A549 (cell line): ENCODE measurements at regions not wholly inside any gene's neighbourhood (a gene's known extent, or its start where the extent isn't known, plus 50 kb on each side); places are given as distances from the start of the nearest gene placed in this dataset.
A peak's percentile ranks its signal among the peaks of the same experiment; 100 is the strongest.

Experiments used
- ATAC-seq, 2 experiments: fragments of 200-7000 bp in 1 of 2; fragments of >200 bp in 1 of 2; cut with Nextera tagmentation in 1 of 2; cut with Tn5 transposase in 1 of 2; 3 replicates each; pipeline versions ENCODE4 v1.8.0 to v1.9.1; 2018 to 2020; ENCODE audit warnings: mild to moderate bottlenecking in 1 of 2, moderate library complexity in 1 of 2
- CTCF ChIA-PET: fragments of 300-600 bp; sonication (Branson Sonifier 250); formaldehyde crosslinking; extraction: SDS; loops from one replicate; lab custom pipeline; 2021; ENCODE audit warnings: antibody characterized with exemption, inconsistent platforms; lab: Yijun Ruan, JAX
- POLR2A ChIA-PET: fragments of 350-600 bp; formaldehyde crosslinking; extraction: SDS; loops from one replicate; lab custom pipeline; 2021; ENCODE audit warnings: antibody characterized with exemption, inconsistent platforms; lab: Yijun Ruan, JAX
- DNase-seq, 2 experiments: peaks; one replicate each; pipeline versions ENCODE4 v3.0.0 to v3.0.0-alpha.2; 2011 to 2016; ENCODE audit warnings: low read depth in 1 of 2, low spot score in 1 of 2
- FAIRE-seq: peaks from 2 replicates; lab custom pipeline; 2011; peaks lifted over from hg19 to GRCh38; lab: Jason Lieb, UNC
- H3K27ac ChIP-seq, 2 experiments: fragments of >200 bp; sonication (Bioruptor Twin); formaldehyde crosslinking; 3 replicates each; pipeline ENCODE4 v1.5.1; 2016 to 2017
- H3K4me1 ChIP-seq: fragments of >200 bp; sonication (Bioruptor Twin); formaldehyde crosslinking; 3 replicates; pipeline ENCODE4 v1.6.1; 2016
- H3K4me2 ChIP-seq: fragments of >200 bp; sonication (Bioruptor Twin); formaldehyde crosslinking; 3 replicates; pipeline ENCODE4 v1.6.1; 2016
- H3K4me3 ChIP-seq: fragments of >200 bp; sonication (Bioruptor Twin); formaldehyde crosslinking; 3 replicates; pipeline ENCODE4 v1.5.1; 2016
- H3K9me3 ChIP-seq: fragments of >200 bp; sonication (Bioruptor Twin); formaldehyde crosslinking; 3 replicates; pipeline ENCODE4 v1.6.1; 2016
- ATOH8 ChIP-seq: fragments of 250-450 bp; sonication (Bioruptor Pico); IDR thresholded peaks from 2 replicates; pipeline ENCODE4 v1.5.0; 2020; ENCODE audit warnings: low read depth, mild to moderate bottlenecking, moderate library complexity
- CBX8 ChIP-seq: fragments of 200-600 bp; sonication (generic); IDR thresholded peaks from 2 replicates; pipeline ENCODE4 v1.6.1; 2016
- CHD4 ChIP-seq: fragments of 200-600 bp; sonication (generic); IDR thresholded peaks from 2 replicates; pipeline ENCODE4 v1.6.1; 2016; ENCODE audit warnings: antibody characterized with exemption, mild to moderate bottlenecking, borderline replicate concordance
- CTCF ChIP-seq: fragments of >200 bp; sonication (Bioruptor Twin); formaldehyde crosslinking; IDR thresholded peaks from 3 replicates; pipeline ENCODE4 v1.5.1; 2016
- EP300 ChIP-seq, 2 experiments: fragments of >200 bp; sonication (Bioruptor Twin); formaldehyde crosslinking; IDR thresholded peaks; 2 replicates in 1 of 2; 3 replicates in 1 of 2; pipeline ENCODE4 v1.6.1; 2016 to 2017
- FOSL2 ChIP-seq, 2 experiments: fragments of 450-650 bp in 1 of 2; fragments of >200 bp in 1 of 2; sonication (Bioruptor Twin) in 1 of 2; formaldehyde crosslinking; IDR thresholded peaks; 2 replicates each; pipeline versions ENCODE4 v1.5.0 to v1.6.1; 2016 to 2020; ENCODE audit warnings: mild to moderate bottlenecking in 1 of 2, moderate library complexity in 1 of 2
- HEYL ChIP-seq: fragments of 250-450 bp; sonication (Bioruptor Pico); IDR thresholded peaks from 2 replicates; pipeline ENCODE4 v1.8.0; 2021; ENCODE audit warnings: mild to moderate bottlenecking, moderate library complexity
- HMGXB4 ChIP-seq: fragments of 250-450 bp; sonication (Bioruptor Pico); IDR thresholded peaks from 2 replicates; pipeline ENCODE4 v1.5.0; 2021; ENCODE audit warnings: mild to moderate bottlenecking, moderate library complexity, borderline replicate concordance
- HOXA7 ChIP-seq: fragments of 250-450 bp; sonication (Bioruptor Pico); IDR thresholded peaks from 2 replicates; pipeline ENCODE4 v1.5.0; 2020; ENCODE audit warnings: mild to moderate bottlenecking, moderate library complexity
- HOXB5 ChIP-seq: fragments of 250-450 bp; sonication (Bioruptor Pico); IDR thresholded peaks from 2 replicates; pipeline ENCODE4 v1.5.0; 2020; ENCODE audit warnings: mild to moderate bottlenecking, moderate library complexity
- JUN ChIP-seq, 2 experiments: fragments of >200 bp; sonication (Bioruptor Twin); formaldehyde crosslinking; IDR thresholded peaks; 2 replicates in 1 of 2; 3 replicates in 1 of 2; pipeline ENCODE4 v1.6.1; 2016 to 2017
- MAFK ChIP-seq: fragments of 450-650 bp; IDR thresholded peaks from 2 replicates; pipeline ENCODE4 v1.6.1; 2014; ENCODE audit not compliant: partially characterized antibody
- MAX ChIP-seq: IDR thresholded peaks from 2 replicates; pipeline ENCODE4 v1.6.1; 2012
- MAZ ChIP-seq: fragments of 150-350 bp; IDR thresholded peaks from 2 replicates; pipeline ENCODE4 v1.6.1; 2014; ENCODE audit warnings: antibody characterized with exemption, low read depth, low read length, borderline replicate concordance
- NFE2L2 ChIP-seq: fragments of 150-350 bp; conservative IDR thresholded peaks from 2 replicates; pipeline ENCODE4 v1.6.1; 2014; ENCODE audit warnings: low read length
- NR3C1 ChIP-seq: fragments of >200 bp; sonication (Bioruptor Twin); formaldehyde crosslinking; IDR thresholded peaks from 3 replicates; pipeline ENCODE4 v1.6.1; 2017
- RAD21 ChIP-seq, 2 experiments: fragments of >200 bp in 1 of 2; sonication (Bioruptor Twin) in 1 of 2; formaldehyde crosslinking in 1 of 2; IDR thresholded peaks in 1 of 2; conservative IDR thresholded peaks in 1 of 2; 2 replicates in 1 of 2; 3 replicates in 1 of 2; pipeline ENCODE4 v1.6.1; 2012 to 2018; ENCODE audit warnings: inconsistent platforms in 1 of 2
- RCOR1 ChIP-seq: fragments of 150-350 bp; IDR thresholded peaks from 2 replicates; pipeline ENCODE4 v1.6.1; 2014; ENCODE audit warnings: antibody characterized with exemption, low read length, low read depth
- SMC3 ChIP-seq: fragments of >200 bp; sonication (Bioruptor Twin); formaldehyde crosslinking; IDR thresholded peaks from 3 replicates; pipeline ENCODE4 v1.6.1; 2018; ENCODE audit warnings: inconsistent platforms
- ZC3H11A ChIP-seq: fragments of 450-650 bp; IDR thresholded peaks from 2 replicates; pipeline ENCODE4 v1.6.1; 2014; ENCODE audit warnings: antibody characterized with exemption, mild to moderate bottlenecking
- WGBS: methylation state at CpG from one replicate; pipeline ENCODE4 v1.1.6; 2017; ENCODE audit errors: missing lambda C conversion rate; 5-methylcytosine and 5-hydroxymethylcytosine counted together
- TF ChIP-seq, protein P1 (sequence below): fragments of 450-650 bp; IDR thresholded peaks from 2 replicates; pipeline ENCODE4 v1.6.1; 2014; ENCODE audit warnings: antibody characterized with exemption
- TF ChIP-seq, protein P2 (sequence below): fragments of 200-600 bp; sonication (generic); IDR thresholded peaks from 2 replicates; pipeline ENCODE4 v1.6.1; 2016; ENCODE audit warnings: antibody characterized with exemption, mild to moderate bottlenecking, moderate library complexity

DNA sequence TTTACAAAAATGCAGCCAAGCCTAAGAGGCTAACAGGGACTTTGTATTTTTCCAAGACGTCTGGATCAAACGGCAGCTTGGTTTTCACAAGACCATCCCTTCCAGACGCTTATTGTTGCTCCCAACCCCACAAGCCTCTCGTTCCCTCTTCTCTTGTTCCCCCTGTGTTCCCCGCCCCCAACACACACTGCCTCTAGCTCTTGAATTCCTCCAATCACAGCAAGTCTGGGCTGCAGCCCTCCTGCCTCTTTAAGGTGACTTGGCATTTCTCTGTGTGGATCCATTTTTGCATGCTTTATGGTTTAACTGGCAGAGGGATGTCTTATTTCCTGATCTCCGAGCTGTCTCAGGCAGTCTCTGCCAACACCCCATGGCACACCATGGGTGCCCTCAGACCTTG lies 182.2 kb downstream of the ABHD5 start:
- H3K4me2 ChIP-seq: peak overlapping the region; percentile 62
- TF ChIP-seq NR3C1: no peak
- peak; percentile 93 for TF ChIP-seq MAFK
- no peak for TF ChIP-seq MAX
- peak; percentile 51; the same call in 1 of the 2 replicates for TF ChIP-seq NFE2L2
- TF ChIP-seq HOXB5 (CRISPR knock-in tag): no peak
- peak; percentile 63; the same call in 1 of the 2 replicates for TF ChIP-seq ATOH8 (CRISPR knock-in tag)
- TF ChIP-seq FOSL2 (IDR thresholded peaks at IDR 0.05): no peak
- TF ChIP-seq FOSL2 (CRISPR knock-in tag; IDR thresholded peaks at IDR 0.05): no peak
- DNase-seq (peak; percentile 45 to 85), FAIRE-seq (no peak), ATAC-seq (peak; percentile 35 to 61; a peak in 4 of 6 replicates)
- peaks cover 85% of the 10 kb centered on the region for H3K4me1 ChIP-seq
- H3K9me3 ChIP-seq: no peaks in the 10 kb centered on the region
- H3K4me3 ChIP-seq: no peak overlapping the region
- 10% methylated on average over 6 of the region's 6 CpGs for WGBS
- ChIA-PET CTCF (interaction anchor here (0.6 kb wide), 1 partner anchor 187 kb away, joined by 4 read pairs; no protein-coding TSS in a partner anchor), POLR2A (interaction anchor here (0.6 to 1.5 kb wide), 3 partner anchors 17 to 176 kb away, joined by 3 to 5 read pairs (median 5); no protein-coding TSS in a partner anchor)
- H3K27ac ChIP-seq: peak overlapping the region; percentile 93 to 98

DNA sequence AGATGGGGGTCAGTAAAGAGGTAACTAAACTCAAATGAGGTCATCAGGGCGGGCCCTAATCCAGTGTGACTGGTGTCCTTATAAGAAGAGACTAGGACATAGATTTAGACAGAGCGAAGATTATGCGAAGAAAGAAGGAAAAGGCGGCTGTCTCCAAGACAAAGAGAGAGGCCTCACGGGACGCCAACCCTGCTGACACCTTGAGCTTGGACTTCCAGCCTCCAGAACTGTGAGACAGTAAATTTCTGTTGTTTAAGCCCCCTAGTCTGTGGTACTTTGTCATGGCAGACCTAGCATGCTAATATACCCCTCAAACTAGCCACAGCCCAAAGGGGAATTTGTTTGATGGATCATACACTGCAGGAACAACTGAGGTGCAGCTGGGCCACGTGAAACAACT lies 183.0 kb downstream of the ABHD5 start:
- 91% methylated on average over 7 of the region's 7 CpGs for WGBS
- ChIA-PET POLR2A (interaction anchor here (1.0 kb wide), 1 partner anchor 121 kb away, joined by 5 read pairs; no protein-coding TSS in a partner anchor), CTCF (interaction anchor here (0.6 to 1.0 kb wide), 2 partner anchors 16 to 330 kb away, joined by 3 read pairs; no protein-coding TSS in a partner anchor)
- Histone ChIP-seq H3K4me2 (peak overlapping the region; percentile 62), H3K4me3 (no peak overlapping the region), H3K27ac (peak overlapping the region; percentile 93 to 98), H3K4me1 (peaks cover 85% of the 10 kb centered on the region), H3K9me3 (no peaks in the 10 kb centered on the region)
- FAIRE-seq: no peak
- TF ChIP-seq SMC3 (no peak), CHD4 (no peak), FOSL2 (IDR thresholded peaks at IDR 0.05) (no peak), FOSL2 (CRISPR knock-in tag; IDR thresholded peaks at IDR 0.05) (no peak), EP300 (IDR thresholded peaks at IDR 0.05) (no peak), HOXA7 (CRISPR knock-in tag) (no peak), JUN (IDR thresholded peaks at IDR 0.05) (no peak)
- TF ChIP-seq, protein P1, sequence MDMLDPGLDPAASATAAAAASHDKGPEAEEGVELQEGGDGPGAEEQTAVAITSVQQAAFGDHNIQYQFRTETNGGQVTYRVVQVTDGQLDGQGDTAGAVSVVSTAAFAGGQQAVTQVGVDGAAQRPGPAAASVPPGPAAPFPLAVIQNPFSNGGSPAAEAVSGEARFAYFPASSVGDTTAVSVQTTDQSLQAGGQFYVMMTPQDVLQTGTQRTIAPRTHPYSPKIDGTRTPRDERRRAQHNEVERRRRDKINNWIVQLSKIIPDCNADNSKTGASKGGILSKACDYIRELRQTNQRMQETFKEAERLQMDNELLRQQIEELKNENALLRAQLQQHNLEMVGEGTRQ: no peak
- TF ChIP-seq, protein P2, sequence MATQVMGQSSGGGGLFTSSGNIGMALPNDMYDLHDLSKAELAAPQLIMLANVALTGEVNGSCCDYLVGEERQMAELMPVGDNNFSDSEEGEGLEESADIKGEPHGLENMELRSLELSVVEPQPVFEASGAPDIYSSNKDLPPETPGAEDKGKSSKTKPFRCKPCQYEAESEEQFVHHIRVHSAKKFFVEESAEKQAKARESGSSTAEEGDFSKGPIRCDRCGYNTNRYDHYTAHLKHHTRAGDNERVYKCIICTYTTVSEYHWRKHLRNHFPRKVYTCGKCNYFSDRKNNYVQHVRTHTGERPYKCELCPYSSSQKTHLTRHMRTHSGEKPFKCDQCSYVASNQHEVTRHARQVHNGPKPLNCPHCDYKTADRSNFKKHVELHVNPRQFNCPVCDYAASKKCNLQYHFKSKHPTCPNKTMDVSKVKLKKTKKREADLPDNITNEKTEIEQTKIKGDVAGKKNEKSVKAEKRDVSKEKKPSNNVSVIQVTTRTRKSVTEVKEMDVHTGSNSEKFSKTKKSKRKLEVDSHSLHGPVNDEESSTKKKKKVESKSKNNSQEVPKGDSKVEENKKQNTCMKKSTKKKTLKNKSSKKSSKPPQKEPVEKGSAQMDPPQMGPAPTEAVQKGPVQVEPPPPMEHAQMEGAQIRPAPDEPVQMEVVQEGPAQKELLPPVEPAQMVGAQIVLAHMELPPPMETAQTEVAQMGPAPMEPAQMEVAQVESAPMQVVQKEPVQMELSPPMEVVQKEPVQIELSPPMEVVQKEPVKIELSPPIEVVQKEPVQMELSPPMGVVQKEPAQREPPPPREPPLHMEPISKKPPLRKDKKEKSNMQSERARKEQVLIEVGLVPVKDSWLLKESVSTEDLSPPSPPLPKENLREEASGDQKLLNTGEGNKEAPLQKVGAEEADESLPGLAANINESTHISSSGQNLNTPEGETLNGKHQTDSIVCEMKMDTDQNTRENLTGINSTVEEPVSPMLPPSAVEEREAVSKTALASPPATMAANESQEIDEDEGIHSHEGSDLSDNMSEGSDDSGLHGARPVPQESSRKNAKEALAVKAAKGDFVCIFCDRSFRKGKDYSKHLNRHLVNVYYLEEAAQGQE: no peak
- peak in 1 of 2 experiments; percentile 17 for DNase-seq
- no peak for ATAC-seq

GRCh38 chr3:43874290-43874689 lies 183.6 kb downstream of the ABHD5 start:
- no peak for DNase-seq
- WGBS: 92% methylated on average over 1 of the region's 1 CpG
- Histone ChIP-seq H3K9me3 (no peaks in the 10 kb centered on the region), H3K4me1 (peaks cover 85% of the 10 kb centered on the region), H3K27ac (peak overlapping the region; percentile 93 to 98), H3K4me2 (no peak overlapping the region), H3K4me3 (no peak overlapping the region)
- CTCF ChIA-PET: interaction anchor here (0.6 to 1.0 kb wide), 2 partner anchors 16 to 331 kb away, joined by 3 read pairs; no protein-coding TSS in a partner anchor
- no peak for FAIRE-seq
- POLR2A ChIA-PET: no interaction called here
- ATAC-seq: no peak
- TF ChIP-seq RCOR1 (no peak), ATOH8 (CRISPR knock-in tag) (no peak), CTCF (no peak), HEYL (no peak), CBX8 (no peak), MAZ (no peak), ZC3H11A (no peak), HOXA7 (CRISPR knock-in tag) (no peak), NFE2L2 (no peak), RAD21 (conservative IDR thresholded peaks at IDR 0.05 in 1 of 2, IDR thresholded peaks at IDR 0.05 in 1 of 2) (no peak), HMGXB4 (CRISPR knock-in tag) (no peak)
